ENCODE measurements at regions not wholly inside any gene's neighbourhood (a gene's known extent, or its start where the extent isn't known, plus 50 kb on each side); places are given as distances from the start of the nearest gene placed in this dataset.

DNA sequence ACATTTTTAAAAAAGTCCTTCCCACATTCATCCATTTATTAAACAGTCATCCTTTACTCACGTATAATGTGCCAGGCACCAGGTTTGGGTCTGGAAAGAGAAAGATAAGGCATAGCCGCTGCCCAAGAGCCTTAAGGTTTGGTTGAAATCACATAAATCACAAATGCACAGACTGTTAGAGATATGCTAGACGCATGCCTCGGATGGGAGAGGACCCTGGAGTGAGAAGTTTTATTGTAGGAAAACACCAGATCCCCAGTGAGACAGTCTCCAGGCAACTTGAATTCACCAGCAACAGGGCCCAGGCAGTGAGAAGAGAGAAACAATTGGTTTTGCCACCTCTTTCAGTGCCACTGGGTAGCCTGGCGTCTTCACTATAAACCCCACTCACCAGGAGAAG lies 305.9 kb upstream of the AMIGO2 start:
- TF ChIP-seq, protein P1, sequence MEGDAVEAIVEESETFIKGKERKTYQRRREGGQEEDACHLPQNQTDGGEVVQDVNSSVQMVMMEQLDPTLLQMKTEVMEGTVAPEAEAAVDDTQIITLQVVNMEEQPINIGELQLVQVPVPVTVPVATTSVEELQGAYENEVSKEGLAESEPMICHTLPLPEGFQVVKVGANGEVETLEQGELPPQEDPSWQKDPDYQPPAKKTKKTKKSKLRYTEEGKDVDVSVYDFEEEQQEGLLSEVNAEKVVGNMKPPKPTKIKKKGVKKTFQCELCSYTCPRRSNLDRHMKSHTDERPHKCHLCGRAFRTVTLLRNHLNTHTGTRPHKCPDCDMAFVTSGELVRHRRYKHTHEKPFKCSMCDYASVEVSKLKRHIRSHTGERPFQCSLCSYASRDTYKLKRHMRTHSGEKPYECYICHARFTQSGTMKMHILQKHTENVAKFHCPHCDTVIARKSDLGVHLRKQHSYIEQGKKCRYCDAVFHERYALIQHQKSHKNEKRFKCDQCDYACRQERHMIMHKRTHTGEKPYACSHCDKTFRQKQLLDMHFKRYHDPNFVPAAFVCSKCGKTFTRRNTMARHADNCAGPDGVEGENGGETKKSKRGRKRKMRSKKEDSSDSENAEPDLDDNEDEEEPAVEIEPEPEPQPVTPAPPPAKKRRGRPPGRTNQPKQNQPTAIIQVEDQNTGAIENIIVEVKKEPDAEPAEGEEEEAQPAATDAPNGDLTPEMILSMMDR (IDR thresholded peaks at IDR 0.05), result no peak
- TF ChIP-seq POLR2A (IDR thresholded peaks at IDR 0.05), result no peak
